Liver (tissue), 8 donors: ENCODE measurements at regions not wholly inside any gene's neighbourhood (a gene's known extent, or its start where the extent isn't known, plus 50 kb on each side); places are given as distances from the start of the nearest gene placed in this dataset.

Experiments used
- DNase-seq: peaks from one replicate; pipeline ENCODE4 v3.0.0-alpha.2; 2017; ENCODE audit warnings: low spot score
- H3K27ac ChIP-seq, 2 donors: one replicate each; pipeline ENCODE4 v1.7.0; 2013; ENCODE audit warnings: inconsistent platforms in 2 of 2, low read length in 2 of 2, control low read depth in 1 of 2, low read depth in 1 of 2, mild to moderate bottlenecking in 1 of 2
- H3K27me3 ChIP-seq, 4 donors: one replicate each; pipeline versions ENCODE4 v1.6.1 to v1.7.0; 2013; ENCODE audit warnings: low read length in 3 of 4, inconsistent platforms in 1 of 4, mild to moderate bottlenecking in 1 of 4, moderate library complexity in 1 of 4; ENCODE audit not compliant: control insufficient read depth in 4 of 4, insufficient read depth in 4 of 4
- H3K36me3 ChIP-seq, 4 donors: one replicate each; pipeline versions ENCODE4 v1.6.1 to v1.7.0; 2013; ENCODE audit warnings: low read length in 3 of 4, mild to moderate bottlenecking in 3 of 4, low read depth in 1 of 4, moderate library complexity in 1 of 4; ENCODE audit not compliant: control insufficient read depth in 4 of 4, insufficient read depth in 3 of 4
- H3K4me1 ChIP-seq, 4 donors: one replicate each; pipeline versions ENCODE4 v1.6.1 to v1.7.0; 2013; ENCODE audit warnings: low read length in 3 of 4, mild to moderate bottlenecking in 3 of 4, moderate library complexity in 1 of 4; ENCODE audit not compliant: control insufficient read depth in 4 of 4, insufficient read depth in 4 of 4
- H3K4me3 ChIP-seq, 3 donors: one replicate each; pipeline versions ENCODE4 v1.6.1 to v1.7.0; 2013; ENCODE audit warnings: low read length in 3 of 3, control low read depth in 1 of 3, low read depth in 1 of 3, mild to moderate bottlenecking in 1 of 3
- H3K9ac ChIP-seq, 2 donors: one replicate each; pipeline ENCODE4 v1.7.0; 2013; ENCODE audit warnings: low read length in 2 of 2, mild to moderate bottlenecking in 2 of 2, moderate library complexity in 2 of 2, control low read depth in 1 of 2, low read depth in 1 of 2
- H3K9me3 ChIP-seq, 4 donors: one replicate each; pipeline versions ENCODE4 v1.6.1 to v1.7.0; 2013; ENCODE audit warnings: low read length in 3 of 4; ENCODE audit not compliant: control insufficient read depth in 4 of 4
- ATF3 ChIP-seq: IDR thresholded peaks from 2 replicates; pipeline ENCODE4 v1.6.1; 2016; ENCODE audit warnings: antibody characterized with exemption
- CTCF ChIP-seq: fragments of 150-350 bp; IDR thresholded peaks from 2 replicates; pipeline ENCODE4 v1.5.1; 2017; ENCODE audit warnings: improper control_type of control experiment, low read depth, low read length; ENCODE audit not compliant: missing input control
- EGR1 ChIP-seq, 2 donors: IDR thresholded peaks; 2 replicates each; pipeline ENCODE4 v1.6.1; 2016 to 2018; ENCODE audit warnings: antibody characterized with exemption in 2 of 2, low read depth in 2 of 2
- FOXA1 ChIP-seq: IDR thresholded peaks from 2 replicates; pipeline ENCODE4 v1.6.1; 2016; ENCODE audit warnings: antibody characterized with exemption
- FOXA2 ChIP-seq: IDR thresholded peaks from 2 replicates; pipeline ENCODE4 v1.6.1; 2016; ENCODE audit warnings: antibody characterized with exemption
- GABPA ChIP-seq, 2 donors: IDR thresholded peaks in 1 of 2; conservative IDR thresholded peaks in 1 of 2; 2 replicates each; pipeline ENCODE4 v1.6.1; 2016; ENCODE audit warnings: antibody characterized with exemption in 2 of 2, mild to moderate bottlenecking in 1 of 2, moderate library complexity in 1 of 2
- HNF4A ChIP-seq, 2 donors: conservative IDR thresholded peaks; 2 replicates each; pipeline ENCODE4 v1.6.1; 2016; ENCODE audit warnings: antibody characterized with exemption in 2 of 2, mild to moderate bottlenecking in 2 of 2
- HNF4G ChIP-seq: IDR thresholded peaks from 2 replicates; pipeline ENCODE4 v1.6.1; 2016; ENCODE audit warnings: antibody characterized with exemption
- JUND ChIP-seq, 2 donors: IDR thresholded peaks; 2 replicates each; pipeline ENCODE4 v1.6.1; 2016; ENCODE audit warnings: antibody characterized with exemption in 2 of 2
- MAX ChIP-seq: IDR thresholded peaks from 2 replicates; pipeline ENCODE4 v1.6.1; 2016; ENCODE audit warnings: antibody characterized with exemption
- NR2F2 ChIP-seq: IDR thresholded peaks from 2 replicates; pipeline ENCODE4 v1.6.1; 2016; ENCODE audit warnings: antibody characterized with exemption
- RAD21 ChIP-seq, 2 donors: IDR thresholded peaks; 2 replicates each; pipeline ENCODE4 v1.6.1; 2016; ENCODE audit warnings: antibody characterized with exemption in 2 of 2, mild to moderate bottlenecking in 2 of 2
- RXRA ChIP-seq, 2 donors: IDR thresholded peaks; 2 replicates each; pipeline ENCODE4 v1.6.1; 2017 to 2018; ENCODE audit warnings: antibody characterized with exemption in 2 of 2, mild to moderate bottlenecking in 1 of 2
- SP1 ChIP-seq: IDR thresholded peaks from 2 replicates; pipeline ENCODE4 v1.6.1; 2018; ENCODE audit warnings: antibody characterized with exemption, mild to moderate bottlenecking
- TAF1 ChIP-seq: conservative IDR thresholded peaks from 2 replicates; pipeline ENCODE4 v1.6.1; 2016; ENCODE audit warnings: antibody characterized with exemption, mild to moderate bottlenecking
- YY1 ChIP-seq: IDR thresholded peaks from 2 replicates; pipeline ENCODE4 v1.6.1; 2016; ENCODE audit warnings: antibody characterized with exemption, mild to moderate bottlenecking
- WGBS: extraction: QIAGEN DNeasy Blood & Tissue Kit; methylation state at CpG from one replicate; pipeline ENCODE4 v1.1.7; 2013; 5-methylcytosine and 5-hydroxymethylcytosine counted together
- TF ChIP-seq, protein P1 (sequence below): IDR thresholded peaks from 2 replicates; pipeline ENCODE4 v1.6.1; 2016; ENCODE audit warnings: antibody characterized with exemption
- donor health status: healthy.
- donor health status: healthy.
- donor health status: healthy.
- donor health status: healthy.
- donor health status: healthy.

GRCh38 chr9:20023961-20024571, 235.2 kb upstream of the SLC24A2 start:
- Histone ChIP-seq H3K9ac (no peak overlapping the region), H3K27ac (no peak overlapping the region)
- DNase-seq: no peak

GRCh38 chr9:20023210-20023905, 234.5 kb upstream of the SLC24A2 start:
- H3K4me1 ChIP-seq: no peaks in the 10 kb centered on the region
- no peak overlapping the region for H3K9ac ChIP-seq
- no peaks in the 10 kb centered on the region for H3K36me3 ChIP-seq
- H3K27me3 ChIP-seq: peaks cover 0 to 7% (median 0%) of the 10 kb centered on the region in 4 donors
- 71% methylated on average over 1 of the region's 1 CpG for WGBS
- peaks cover 0 to 1% (median 0%) of the 10 kb centered on the region in 4 donors for H3K9me3 ChIP-seq
- no peak overlapping the region for H3K4me3 ChIP-seq
- no peak for DNase-seq
- no peak overlapping the region for H3K27ac ChIP-seq
- TF ChIP-seq RAD21 (IDR thresholded peaks at IDR 0.05): no peak
- TF ChIP-seq JUND (IDR thresholded peaks at IDR 0.05): no peak
- TF ChIP-seq YY1: no peak
- no peak for TF ChIP-seq SP1
- TF ChIP-seq ATF3: no peak
- TF ChIP-seq NR2F2: no peak
- TF ChIP-seq CTCF: no peak
- TF ChIP-seq FOXA2: no peak
- no peak for TF ChIP-seq GABPA (IDR thresholded peaks at IDR 0.05 in 1 of 2, conservative IDR thresholded peaks at IDR 0.05 in 1 of 2)
- TF ChIP-seq FOXA1: no peak
- no peak for TF ChIP-seq MAX
- no peak for TF ChIP-seq EGR1 (IDR thresholded peaks at IDR 0.05; ENCODE audit: low read depth in 2 of 2)
- TF ChIP-seq HNF4G: no peak
- TF ChIP-seq, protein P1, sequence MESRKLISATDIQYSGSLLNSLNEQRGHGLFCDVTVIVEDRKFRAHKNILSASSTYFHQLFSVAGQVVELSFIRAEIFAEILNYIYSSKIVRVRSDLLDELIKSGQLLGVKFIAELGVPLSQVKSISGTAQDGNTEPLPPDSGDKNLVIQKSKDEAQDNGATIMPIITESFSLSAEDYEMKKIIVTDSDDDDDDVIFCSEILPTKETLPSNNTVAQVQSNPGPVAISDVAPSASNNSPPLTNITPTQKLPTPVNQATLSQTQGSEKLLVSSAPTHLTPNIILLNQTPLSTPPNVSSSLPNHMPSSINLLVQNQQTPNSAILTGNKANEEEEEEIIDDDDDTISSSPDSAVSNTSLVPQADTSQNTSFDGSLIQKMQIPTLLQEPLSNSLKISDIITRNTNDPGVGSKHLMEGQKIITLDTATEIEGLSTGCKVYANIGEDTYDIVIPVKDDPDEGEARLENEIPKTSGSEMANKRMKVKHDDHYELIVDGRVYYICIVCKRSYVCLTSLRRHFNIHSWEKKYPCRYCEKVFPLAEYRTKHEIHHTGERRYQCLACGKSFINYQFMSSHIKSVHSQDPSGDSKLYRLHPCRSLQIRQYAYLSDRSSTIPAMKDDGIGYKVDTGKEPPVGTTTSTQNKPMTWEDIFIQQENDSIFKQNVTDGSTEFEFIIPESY: no peak
- no peak for TF ChIP-seq TAF1
- no peak for TF ChIP-seq RXRA (IDR thresholded peaks at IDR 0.05)
- no peak for TF ChIP-seq HNF4A (conservative IDR thresholded peaks at IDR 0.05)

More at GRCh38 chr9:20023961-20024571, 235.2 kb upstream of the SLC24A2 start:
- Histone ChIP-seq H3K27me3 (peaks cover 0 to 7% (median 0%) of the 10 kb centered on the region in 4 donors), H3K4me1 (no peaks in the 10 kb centered on the region), H3K4me3 (no peak overlapping the region), H3K36me3 (no peaks in the 10 kb centered on the region), H3K9me3 (peaks cover 0 to 1% (median 0%) of the 10 kb centered on the region in 4 donors)
- 53% methylated on average over 8 of the region's 8 CpGs for WGBS
- TF ChIP-seq RAD21 (IDR thresholded peaks at IDR 0.05): no peak
- TF ChIP-seq EGR1 (IDR thresholded peaks at IDR 0.05; ENCODE audit: low read depth in 2 of 2): no peak
- TF ChIP-seq MAX: no peak
- no peak for TF ChIP-seq YY1
- no peak for TF ChIP-seq TAF1
- TF ChIP-seq ATF3: no peak
